GM19463 (cell line): ENCODE measurements at regions not wholly inside any gene's neighbourhood (a gene's known extent, or its start where the extent isn't known, plus 50 kb on each side); places are given as distances from the start of the nearest gene placed in this dataset.
"Not testable (repeated sequence)": the region's sequence is repeated elsewhere in the genome, so short reads cannot be mapped to it uniquely, and the experiment has no call there.

Experiments
- ATAC-seq: cut with Tn5 transposase; IDR thresholded peaks from one replicate; pipeline ENCODE4 v1.9.1; 2021; ENCODE audit warnings: mild to moderate bottlenecking, moderate library complexity; ENCODE audit not compliant: unreplicated experiment

GRCh38 chr4:13922873-13923645, 295.5 kb upstream of the BOD1L1 start:
- no peak for ATAC-seq

DNA sequence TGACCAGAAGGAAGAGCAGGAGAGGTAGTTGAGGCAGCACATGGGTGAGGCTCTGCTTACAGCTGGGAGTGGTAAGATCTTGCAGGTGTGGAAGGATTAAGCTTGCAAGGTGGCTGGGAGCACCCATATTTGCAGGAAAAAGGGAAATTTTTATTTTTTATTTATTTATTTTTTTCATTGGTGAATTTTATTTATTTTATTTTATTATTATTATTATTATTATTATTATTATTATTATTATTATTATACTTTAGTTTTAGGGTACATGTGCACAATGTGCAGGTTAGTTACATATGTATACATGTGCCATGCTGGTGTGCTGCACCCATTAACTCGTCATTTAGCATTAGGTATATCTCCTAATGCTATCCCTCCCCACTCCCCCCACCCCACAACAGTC, 297.4 kb upstream of the BOD1L1 start:
- not testable (repeated sequence) for ATAC-seq

DNA sequence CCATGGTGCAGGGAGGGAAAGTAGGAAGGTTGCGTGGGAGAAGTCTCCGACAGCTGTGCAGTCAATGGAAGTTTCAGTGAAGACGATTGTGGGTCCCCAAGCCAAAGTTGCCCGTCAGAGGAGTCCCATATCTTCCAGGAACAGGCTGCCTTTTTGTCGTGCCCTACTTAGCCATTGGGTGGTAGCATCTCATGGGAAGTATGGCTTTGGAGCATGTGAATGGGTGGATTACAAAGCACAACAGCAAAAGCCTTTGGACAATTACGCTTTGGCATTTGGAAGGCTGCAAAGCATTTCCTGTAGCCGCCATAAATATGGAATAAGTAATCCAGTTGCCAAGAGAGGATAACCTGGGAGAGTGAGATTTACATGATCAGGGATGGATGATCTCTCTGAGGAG, 300.7 kb upstream of the BOD1L1 start:
- no peak for ATAC-seq

DNA sequence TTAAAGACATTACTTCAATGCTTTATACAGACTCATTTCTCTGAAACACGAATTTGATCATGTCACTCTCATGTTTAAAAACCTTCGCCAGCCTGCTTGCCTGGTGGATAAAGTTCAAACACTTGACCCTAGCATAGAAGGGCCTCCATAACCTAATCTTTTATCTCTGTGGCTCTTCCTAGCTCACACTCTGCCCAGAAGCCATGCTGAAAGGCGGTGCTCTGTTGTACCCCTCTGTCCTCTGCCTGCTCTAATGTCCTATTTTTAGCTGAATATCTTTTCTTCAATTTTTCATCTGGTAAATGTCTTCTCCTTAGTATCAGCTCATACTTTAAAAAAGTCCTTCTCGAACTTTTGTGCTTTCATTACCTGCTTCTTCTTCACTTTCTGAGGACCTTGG, 302.6 kb upstream of the BOD1L1 start:
- ATAC-seq: no peak

DNA sequence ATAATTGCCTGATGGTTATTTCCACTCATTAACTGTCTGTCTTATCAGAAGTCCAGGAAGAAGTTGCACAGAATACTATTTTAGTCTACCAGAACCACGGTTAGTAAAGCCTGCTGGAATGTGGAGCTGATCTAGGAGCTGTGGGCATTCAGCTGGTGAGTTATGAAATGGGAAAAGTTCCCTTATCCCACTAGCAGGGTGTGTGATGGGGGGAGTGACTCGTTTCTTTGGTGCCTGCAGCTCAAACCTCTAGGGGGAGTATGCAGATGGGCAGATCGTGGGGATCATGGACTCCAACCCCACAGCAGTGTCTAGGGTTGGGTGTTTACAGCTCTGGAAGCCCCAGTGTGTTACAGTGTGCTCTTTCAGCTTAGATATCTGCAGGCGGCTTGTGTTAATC, 305.7 kb upstream of the BOD1L1 start:
- ATAC-seq: no peak

DNA sequence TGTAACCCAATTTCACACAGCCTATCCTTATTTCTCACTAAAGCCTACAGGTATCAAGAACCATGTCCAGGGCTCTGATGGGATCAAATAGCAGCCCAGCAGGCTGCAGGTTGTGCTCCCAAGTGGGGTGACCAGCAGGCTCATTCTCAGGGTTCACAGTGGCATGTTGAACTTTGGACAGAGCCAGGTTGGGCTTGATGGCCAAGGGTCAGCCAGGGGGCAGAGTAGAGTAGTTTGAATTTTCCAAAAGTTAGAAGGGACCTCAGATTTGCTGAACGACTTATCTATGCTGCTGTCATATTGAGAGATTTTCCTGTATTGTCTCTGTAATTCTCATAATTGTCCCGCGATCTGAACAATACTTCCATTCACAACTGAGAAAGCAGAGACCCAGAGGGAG, 310.8 kb upstream of the BOD1L1 start:
- ATAC-seq: no peak

DNA sequence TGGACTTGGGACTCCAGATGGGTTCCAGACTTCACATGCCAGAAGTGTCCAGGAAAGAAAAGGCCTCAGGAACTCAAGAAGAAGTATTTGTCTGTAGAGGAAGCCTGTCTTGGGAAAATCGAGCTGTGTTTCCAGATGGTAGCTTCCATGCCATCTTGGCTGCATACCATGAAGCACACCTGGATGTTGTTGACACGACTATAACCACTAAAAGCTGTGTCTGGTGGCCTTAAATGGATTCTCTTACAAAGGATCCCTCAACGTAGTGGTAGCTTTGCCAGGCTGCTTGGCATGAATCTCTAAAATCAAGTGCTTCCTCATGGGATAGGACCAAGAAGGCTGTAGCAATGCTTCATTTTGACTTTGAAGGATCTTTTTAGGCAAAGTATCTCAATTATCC, 313.4 kb upstream of the BOD1L1 start:
- ATAC-seq: no peak

- no peak for ATAC-seq
Observed at GRCh38 chr4:13942977-13943376, 315.5 kb upstream of the BOD1L1 start.

- ATAC-seq: no peak
Observed at GRCh38 chr4:13944095-13944511, 316.6 kb upstream of the BOD1L1 start.

DNA sequence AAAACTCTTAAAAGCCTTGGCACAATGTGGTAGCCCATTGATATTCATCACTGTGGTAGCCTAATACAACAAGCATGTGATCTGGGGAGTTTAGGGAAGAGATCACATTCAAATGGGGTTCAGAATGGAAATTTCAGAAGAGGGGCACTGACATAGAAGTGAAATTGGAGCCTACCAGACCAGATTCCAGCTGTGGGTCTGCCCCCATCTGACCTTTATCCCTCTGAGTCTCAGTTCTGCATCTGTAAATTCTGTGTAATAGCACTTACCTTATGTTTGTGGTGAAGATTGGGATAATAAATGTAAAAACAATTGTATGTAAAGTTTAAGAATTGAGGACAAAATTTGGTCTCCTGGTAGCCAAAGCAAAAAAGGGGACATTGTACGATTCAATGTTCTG, 320.4 kb upstream of the BOD1L1 start:
- no peak for ATAC-seq

DNA sequence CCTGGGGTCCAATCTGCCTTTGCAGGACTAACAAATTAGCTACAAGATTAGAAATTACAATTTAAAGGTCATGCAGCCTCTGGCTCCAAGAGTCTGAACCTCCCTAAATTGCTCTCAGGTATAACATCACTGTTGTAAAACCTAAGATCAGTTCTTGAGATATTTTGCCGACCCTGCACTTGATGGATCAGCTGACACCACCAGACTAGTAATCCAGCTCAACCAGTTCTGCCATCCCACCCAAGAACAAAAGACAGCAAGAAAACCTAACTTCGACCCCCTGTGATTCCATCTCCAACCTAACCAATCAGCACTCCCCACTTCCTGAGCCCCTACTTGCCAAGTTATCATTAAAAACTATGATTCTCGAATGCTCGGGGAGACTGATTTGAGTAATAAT, 323.0 kb upstream of the BOD1L1 start:
- ATAC-seq: no peak

- no peak for ATAC-seq
Observed at GRCh38 chr4:13953083-13953482, 325.6 kb upstream of the BOD1L1 start.

GRCh38 chr4:13955551-13955950, 328.0 kb upstream of the BOD1L1 start:
- no peak for ATAC-seq

GRCh38 chr4:13956947-13957346, 329.4 kb upstream of the BOD1L1 start:
- ATAC-seq: no peak

DNA sequence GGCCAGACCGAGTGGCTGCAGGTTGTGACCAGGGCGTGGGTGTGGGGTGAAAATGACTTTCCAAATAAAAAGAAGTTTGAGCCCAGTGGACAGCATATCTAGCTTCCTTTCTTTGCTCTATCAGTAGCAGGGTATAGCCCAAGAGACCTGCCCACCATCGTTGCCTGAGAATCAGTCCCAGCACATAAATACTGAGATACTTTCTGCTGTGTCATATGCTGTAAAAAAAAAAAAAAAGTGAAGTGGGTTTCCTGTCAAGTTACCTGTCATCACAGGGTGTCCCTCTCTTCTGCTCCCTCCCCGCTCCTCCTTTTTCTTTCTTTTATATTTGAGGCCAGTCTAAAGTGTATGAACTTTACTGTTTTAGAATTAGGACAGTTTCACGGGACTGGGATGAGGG, 330.3 kb upstream of the BOD1L1 start:
- ATAC-seq: no peak

GRCh38 chr4:13963601-13964000, 336.1 kb upstream of the BOD1L1 start:
- no peak for ATAC-seq

DNA sequence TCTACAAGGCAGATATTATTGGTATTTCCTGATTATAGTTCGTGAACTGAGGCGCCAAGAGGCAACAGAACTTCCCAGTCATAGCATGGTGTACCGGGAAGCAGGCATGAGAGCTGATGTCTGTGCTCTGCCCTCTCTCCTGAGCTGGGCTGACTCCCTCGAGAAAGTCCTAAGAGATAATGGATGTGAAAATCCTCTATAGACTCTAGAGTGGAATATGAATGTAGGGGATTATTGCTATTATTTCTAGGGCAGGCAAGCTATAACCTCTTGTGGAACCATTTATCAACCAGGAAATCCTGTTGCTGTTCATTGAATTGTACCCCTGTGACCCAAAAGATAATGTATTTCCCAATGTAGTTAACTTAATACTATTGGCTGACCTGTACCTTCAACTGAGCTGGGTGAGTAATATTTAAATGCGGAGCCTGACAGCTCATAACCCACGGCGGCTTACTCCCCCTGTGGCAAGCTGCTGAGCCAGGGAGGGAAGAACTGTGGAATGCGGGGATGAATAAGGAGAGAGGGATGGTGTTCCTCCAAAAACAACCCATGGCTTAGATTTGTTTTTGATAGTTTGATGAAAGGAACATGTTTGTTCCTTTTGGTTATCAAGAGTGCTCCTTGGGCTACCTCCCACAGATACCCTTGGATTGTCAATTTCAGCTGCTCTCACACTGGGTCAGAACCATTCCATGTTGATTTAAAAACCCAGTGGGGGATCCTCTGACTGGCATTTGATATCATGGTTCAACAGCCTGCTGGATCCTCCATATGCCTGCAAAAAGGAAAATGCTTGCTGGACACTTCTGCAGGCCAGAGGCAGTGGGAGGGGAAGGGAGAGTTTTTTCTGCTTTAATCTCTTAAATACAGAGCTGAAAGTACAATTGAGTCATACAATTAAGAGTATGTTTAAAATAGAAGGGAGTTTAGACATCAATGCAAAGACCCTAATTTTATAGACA, 339.0 kb upstream of the BOD1L1 start:
- ATAC-seq: no peak

GRCh38 chr4:13968723-13969122, 341.2 kb upstream of the BOD1L1 start:
- no peak for ATAC-seq

DNA sequence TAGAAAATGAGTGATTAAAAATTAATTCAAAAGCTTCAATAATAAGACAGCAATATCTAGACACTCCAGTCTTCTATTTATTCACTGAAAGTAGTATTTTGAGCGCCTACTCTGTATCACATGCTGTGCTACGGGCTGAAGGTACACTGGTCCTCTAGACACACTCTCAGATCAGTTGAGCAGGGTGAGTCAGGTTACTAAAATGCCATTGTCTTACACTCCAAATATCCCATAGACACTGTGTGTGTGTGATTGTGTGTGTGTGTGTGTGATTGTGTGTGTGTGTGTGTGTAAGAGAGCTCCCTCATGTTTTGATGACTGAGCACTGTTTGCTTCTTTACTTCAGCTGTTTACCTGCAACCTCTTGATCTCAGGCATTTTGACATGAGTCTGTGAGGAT, 342.8 kb upstream of the BOD1L1 start:
- no peak for ATAC-seq

GRCh38 chr4:13977746-13978145, 350.2 kb upstream of the BOD1L1 start:
- ATAC-seq: no peak

- ATAC-seq: peak; percentile 86
Observed at GRCh38 chr4:13980317-13981310, 353.1 kb upstream of the BOD1L1 start.
